ENCODE measurements at regions not wholly inside any gene's neighbourhood (a gene's known extent, or its start where the extent isn't known, plus 50 kb on each side); places are given as distances from the start of the nearest gene placed in this dataset.
A peak's percentile ranks its signal among the peaks of the same experiment; 100 is the strongest.
"Not testable (repeated sequence)": the region's sequence is repeated elsewhere in the genome, so short reads cannot be mapped to it uniquely, and the experiment has no call there.

GRCh38 chr5:61234019-61234418 lies 71.8 kb upstream of the SMIM15 start:
- DNase-seq (ENCODE audit: low read depth in 2 of 2) = peak in 1 of 2 donors; percentile 51
- Histone ChIP-seq H3K27ac (ENCODE audit: insufficient read depth, low read length) (no peak overlapping the region), H3K9ac (ENCODE audit: insufficient read depth, low read length) (no peak overlapping the region), H3K4me1 (ENCODE audit: control insufficient read depth, extremely low read depth, insufficient read depth, low read length) (peaks cover 2% of the 10 kb centered on the region), H3K9me3 (ENCODE audit: control insufficient read depth, insufficient read depth, low read depth, low read length) (no peaks in the 10 kb centered on the region), H3K79me2 (ENCODE audit: control insufficient read depth, insufficient read depth, low read length) (no peaks in the 10 kb centered on the region), H4K20me1 (ENCODE audit: control insufficient read depth, extremely low read depth, insufficient read depth, low read length) (no peaks in the 10 kb centered on the region), H3K4me2 (ENCODE audit: extremely low read depth, insufficient read depth, low read length) (no peak overlapping the region), H2AFZ (ENCODE audit: low read length) (no peak overlapping the region), H3K4me3 (replicated peaks in 1 of 4; ENCODE audit: control extremely low read depth in 1 of 4, insufficient read depth in 1 of 4, low read depth in 3 of 4, low read length in 4 of 4) (no peak overlapping the region), H3K27me3 (ENCODE audit: control insufficient read depth, insufficient read depth, low read length) (no peaks in the 10 kb centered on the region), H3K36me3 (ENCODE audit: control insufficient read depth, insufficient read depth, low read length) (no peaks in the 10 kb centered on the region)
- TF ChIP-seq CTCF (conservative IDR thresholded peaks at IDR 0.05 in 1 of 2, IDR thresholded peaks at IDR 0.05 in 1 of 2; ENCODE audit: low read depth in 1 of 2, low read length in 2 of 2) (no peak), EZH2 (IDR thresholded peaks at IDR 0.05; ENCODE audit: low read length, missing control alignments) (no peak)

GRCh38 chr5:61236715-61237114 lies 74.4 kb upstream of the SMIM15 start:
- not testable (repeated sequence) for DNase-seq (ENCODE audit: low read depth in 2 of 2); H3K4me1 ChIP-seq (ENCODE audit: control insufficient read depth, extremely low read depth, insufficient read depth, low read length); H2AFZ ChIP-seq (ENCODE audit: low read length); H3K27ac ChIP-seq (ENCODE audit: insufficient read depth, low read length); H3K4me2 ChIP-seq (ENCODE audit: extremely low read depth, insufficient read depth, low read length); H3K36me3 ChIP-seq (ENCODE audit: control insufficient read depth, insufficient read depth, low read length); H4K20me1 ChIP-seq (ENCODE audit: control insufficient read depth, extremely low read depth, insufficient read depth, low read length); H3K27me3 ChIP-seq (ENCODE audit: control insufficient read depth, insufficient read depth, low read length); H3K4me3 ChIP-seq (replicated peaks in 1 of 4; ENCODE audit: control extremely low read depth in 1 of 4, insufficient read depth in 1 of 4, low read depth in 3 of 4, low read length in 4 of 4); H3K9me3 ChIP-seq (ENCODE audit: control insufficient read depth, insufficient read depth, low read depth, low read length); H3K9ac ChIP-seq (ENCODE audit: insufficient read depth, low read length); H3K79me2 ChIP-seq (ENCODE audit: control insufficient read depth, insufficient read depth, low read length)

GRCh38 chr5:61245486-61245885 lies 83.2 kb upstream of the SMIM15 start:
- peak; percentile 45 to 51 for DNase-seq (ENCODE audit: low read depth in 2 of 2)
- H3K4me1 ChIP-seq (ENCODE audit: control insufficient read depth, extremely low read depth, insufficient read depth, low read length) = no peaks in the 10 kb centered on the region
- TF ChIP-seq EZH2 (IDR thresholded peaks at IDR 0.05; ENCODE audit: low read length, missing control alignments) (no peak), CTCF (conservative IDR thresholded peaks at IDR 0.05 in 1 of 2, IDR thresholded peaks at IDR 0.05 in 1 of 2; ENCODE audit: low read depth in 1 of 2, low read length in 2 of 2) (no peak)
- H3K4me3 ChIP-seq (replicated peaks in 1 of 4; ENCODE audit: control extremely low read depth in 1 of 4, insufficient read depth in 1 of 4, low read depth in 3 of 4, low read length in 4 of 4) = no peak overlapping the region
- H3K9ac ChIP-seq (ENCODE audit: insufficient read depth, low read length) = no peak overlapping the region
- peak overlapping the region; percentile 37 for H2AFZ ChIP-seq (ENCODE audit: low read length)
- H3K36me3 ChIP-seq (ENCODE audit: control insufficient read depth, insufficient read depth, low read length) = no peaks in the 10 kb centered on the region
- no peaks in the 10 kb centered on the region for H4K20me1 ChIP-seq (ENCODE audit: control insufficient read depth, extremely low read depth, insufficient read depth, low read length)
- no peaks in the 10 kb centered on the region for H3K79me2 ChIP-seq (ENCODE audit: control insufficient read depth, insufficient read depth, low read length)
- H3K27me3 ChIP-seq (ENCODE audit: control insufficient read depth, insufficient read depth, low read length) = no peaks in the 10 kb centered on the region
- H3K9me3 ChIP-seq (ENCODE audit: control insufficient read depth, insufficient read depth, low read depth, low read length) = no peaks in the 10 kb centered on the region
- peak overlapping the region; percentile 42 for H3K4me2 ChIP-seq (ENCODE audit: extremely low read depth, insufficient read depth, low read length)
- H3K27ac ChIP-seq (ENCODE audit: insufficient read depth, low read length) = no peak overlapping the region
